Loucy (cell line): ENCODE measurements at regions not wholly inside any gene's neighbourhood (a gene's known extent, or its start where the extent isn't known, plus 50 kb on each side); places are given as distances from the start of the nearest gene placed in this dataset.

ENCODE experiments used
- H2AFZ ChIP-seq: fragments of 200-600 bp; sonication (generic); 2 replicates; pipeline ENCODE4 v1.6.0; 2016; ENCODE audit warnings: antibody characterized with exemption, mild to moderate bottlenecking, low read length, moderate library complexity
- H3F3A ChIP-seq: fragments of 200-600 bp; 2 replicates; pipeline ENCODE4 v1.6.0; 2016; ENCODE audit warnings: antibody characterized with exemption, low read depth, mild to moderate bottlenecking
- H3K27me3 ChIP-seq: fragments of 200-600 bp; sonication (generic); 2 replicates; pipeline ENCODE4 v1.6.1; 2014; ENCODE audit warnings: low read length, mild to moderate bottlenecking; ENCODE audit not compliant: insufficient read depth, poor library complexity, severe bottlenecking
- H3K36me3 ChIP-seq: fragments of 200-600 bp; sonication (generic); 2 replicates; pipeline ENCODE4 v1.6.1; 2016; ENCODE audit warnings: low read length; ENCODE audit not compliant: insufficient read depth
- H3K4me1 ChIP-seq: fragments of 200-600 bp; sonication (generic); 2 replicates; pipeline ENCODE4 v1.5.1; 2014; ENCODE audit warnings: low read length, mild to moderate bottlenecking; ENCODE audit not compliant: insufficient read depth, poor library complexity, severe bottlenecking
- H3K4me2 ChIP-seq: fragments of 200-600 bp; sonication (generic); 2 replicates; pipeline ENCODE4 v1.6.0; 2014; ENCODE audit warnings: antibody characterized with exemption, low read length, low read depth, mild to moderate bottlenecking; ENCODE audit not compliant: poor library complexity, severe bottlenecking
- H3K4me3 ChIP-seq: fragments of 200-600 bp; sonication (generic); 2 replicates; pipeline ENCODE4 v1.5.1; 2014; ENCODE audit warnings: low read length, mild to moderate bottlenecking, mixed read lengths; ENCODE audit not compliant: poor library complexity, severe bottlenecking
- H3K79me2 ChIP-seq: fragments of 200-600 bp; sonication (generic); 2 replicates; pipeline ENCODE4 v1.6.1; 2014; ENCODE audit warnings: low read length; ENCODE audit not compliant: insufficient read depth
- H3K9ac ChIP-seq: fragments of 200-600 bp; sonication (generic); 2 replicates; pipeline ENCODE4 v1.6.0; 2014; ENCODE audit warnings: mild to moderate bottlenecking, low read depth, low read length, moderate library complexity; ENCODE audit not compliant: poor library complexity, severe bottlenecking
- H3K9me2 ChIP-seq: fragments of 200-600 bp; sonication (generic); replicated peaks from 2 replicates; pipeline ENCODE4 v1.6.1; 2016; ENCODE audit warnings: low read depth, low read length, mixed read lengths
- H3K9me3 ChIP-seq: fragments of 200-600 bp; sonication (generic); 2 replicates; pipeline ENCODE4 v1.6.1; 2014; ENCODE audit warnings: mild to moderate bottlenecking, antibody characterized with exemption, low read length, low read depth; ENCODE audit not compliant: insufficient read depth
- H4K20me1 ChIP-seq: fragments of 200-600 bp; sonication (generic); 2 replicates; pipeline ENCODE4 v1.6.0; 2014; ENCODE audit warnings: antibody characterized with exemption, low read length, mild to moderate bottlenecking; ENCODE audit not compliant: insufficient read depth, poor library complexity, severe bottlenecking
- CTCF ChIP-seq: fragments of 200-600 bp; sonication (generic); conservative IDR thresholded peaks from 2 replicates; pipeline ENCODE4 v1.5.1; 2014; ENCODE audit warnings: mild to moderate bottlenecking, antibody characterized with exemption, low read length
- EZH2phosphoT487 ChIP-seq: fragments of 200-600 bp; IDR thresholded peaks from 2 replicates; pipeline ENCODE4 v1.6.1; 2018; ENCODE audit warnings: antibody characterized with exemption, mild to moderate bottlenecking, moderate library complexity, borderline replicate concordance

GRCh38 chr6:62446647-62447316 lies 160.8 kb upstream of the KHDRBS2 start:
- Histone ChIP-seq H2AFZ (no peak overlapping the region), H3K27me3 (no peaks in the 10 kb centered on the region), H3K79me2 (no peaks in the 10 kb centered on the region), H3K9me2 (no peaks in the 10 kb centered on the region), H3K9ac (no peak overlapping the region), H3K4me1 (no peaks in the 10 kb centered on the region), H3K36me3 (no peaks in the 10 kb centered on the region), H3K9me3 (no peaks in the 10 kb centered on the region), H3K4me3 (no peak overlapping the region), H4K20me1 (no peaks in the 10 kb centered on the region), H3F3A (no peaks in the 10 kb centered on the region), H3K4me2 (no peak overlapping the region)
- TF ChIP-seq EZH2phosphoT487 (no peak), CTCF (no peak)

GRCh38 chr6:62445521-62445920 lies 159.5 kb upstream of the KHDRBS2 start:
- Histone ChIP-seq H3K9ac (no peak overlapping the region), H4K20me1 (no peaks in the 10 kb centered on the region), H3F3A (no peaks in the 10 kb centered on the region), H2AFZ (no peak overlapping the region), H3K4me2 (no peak overlapping the region), H3K4me1 (no peaks in the 10 kb centered on the region), H3K9me2 (no peaks in the 10 kb centered on the region), H3K9me3 (no peaks in the 10 kb centered on the region), H3K4me3 (no peak overlapping the region), H3K27me3 (no peaks in the 10 kb centered on the region), H3K36me3 (no peaks in the 10 kb centered on the region), H3K79me2 (no peaks in the 10 kb centered on the region)
- TF ChIP-seq EZH2phosphoT487 (no peak), CTCF (no peak)

GRCh38 chr6:62441182-62441581 lies 155.2 kb upstream of the KHDRBS2 start:
- H3K9me2 ChIP-seq, result no peaks in the 10 kb centered on the region
- H3K9me3 ChIP-seq, result no peaks in the 10 kb centered on the region
- H3K36me3 ChIP-seq, result no peaks in the 10 kb centered on the region
- H3K4me3 ChIP-seq, result no peak overlapping the region
- H3K4me1 ChIP-seq, result no peaks in the 10 kb centered on the region
- TF ChIP-seq EZH2phosphoT487 (no peak), CTCF (no peak)
- H3F3A ChIP-seq, result no peaks in the 10 kb centered on the region
- H3K79me2 ChIP-seq, result no peaks in the 10 kb centered on the region
- H3K4me2 ChIP-seq, result no peak overlapping the region
- H4K20me1 ChIP-seq, result no peaks in the 10 kb centered on the region
- H3K27me3 ChIP-seq, result no peaks in the 10 kb centered on the region
- no peak overlapping the region for H3K9ac ChIP-seq
- H2AFZ ChIP-seq, result no peak overlapping the region
